Lower leg skin (tissue), 4 donors: ENCODE measurements at regions not wholly inside any gene's neighbourhood (a gene's known extent, or its start where the extent isn't known, plus 50 kb on each side); places are given as distances from the start of the nearest gene placed in this dataset.

Experiments
- DNase-seq, 2 donors: peaks; one replicate each; pipeline ENCODE4 v3.0.0-alpha.2; 2019; ENCODE audit warnings: low spot score in 2 of 2
- H3K4me3 ChIP-seq: fragments of 200-600 bp; sonication (generic); 2 replicates; pipeline ENCODE4 v1.5.1; 2017; ENCODE audit warnings: mild to moderate bottlenecking, low read depth; ENCODE audit not compliant: poor library complexity, severe bottlenecking
- POLR2A ChIP-seq, 2 donors: fragments of 450-650 bp; IDR thresholded peaks; one replicate each; pipeline ENCODE4 v1.6.1; 2016 to 2017; ENCODE audit warnings: antibody characterized with exemption in 2 of 2, mild to moderate bottlenecking in 1 of 2, moderate library complexity in 1 of 2
- WGBS, 2 donors: methylation state at CpG; one replicate each; pipeline ENCODE4 v1.1.5; 2018; 5-methylcytosine and 5-hydroxymethylcytosine counted together
- intact Hi-C: fragments of 100-400 bp; cut with DNase I; formaldehyde crosslinking; loops from one replicate; pipeline ENCODE4 v1.15.0; 2023; ENCODE audit warnings: low total_unique reads
- TF ChIP-seq, protein P1 (sequence below), 3 donors: fragments of 450-650 bp; IDR thresholded peaks; one replicate each; pipeline ENCODE4 v1.5.1; 2016; ENCODE audit warnings: antibody characterized with exemption in 3 of 3, mild to moderate bottlenecking in 3 of 3, moderate library complexity in 2 of 3

DNA sequence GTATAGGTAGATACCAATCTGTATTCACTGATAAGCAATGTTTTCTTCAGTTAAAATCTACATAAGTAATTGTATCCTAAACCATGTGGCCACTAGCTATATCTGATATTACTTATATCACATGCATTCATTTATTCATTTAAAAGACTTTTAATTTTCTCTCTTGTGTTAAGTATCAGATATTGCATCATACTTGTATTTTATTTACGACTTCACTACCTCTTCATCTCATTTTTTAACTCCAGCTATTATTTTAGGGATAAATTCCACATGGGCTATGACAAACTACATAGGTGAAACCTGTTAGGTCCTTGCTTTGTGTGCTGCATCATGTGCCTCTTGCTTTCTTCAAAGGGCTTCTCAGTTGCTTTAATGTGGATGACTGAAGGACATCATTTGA lies 1018.3 kb downstream of the ZPLD1 start:
- H3K4me3 ChIP-seq = no peak overlapping the region
- WGBS, 2 donors = 73% methylated on average over 1 of the region's 1 CpG
- intact Hi-C loops = no loop called here
- TF ChIP-seq, protein P1, sequence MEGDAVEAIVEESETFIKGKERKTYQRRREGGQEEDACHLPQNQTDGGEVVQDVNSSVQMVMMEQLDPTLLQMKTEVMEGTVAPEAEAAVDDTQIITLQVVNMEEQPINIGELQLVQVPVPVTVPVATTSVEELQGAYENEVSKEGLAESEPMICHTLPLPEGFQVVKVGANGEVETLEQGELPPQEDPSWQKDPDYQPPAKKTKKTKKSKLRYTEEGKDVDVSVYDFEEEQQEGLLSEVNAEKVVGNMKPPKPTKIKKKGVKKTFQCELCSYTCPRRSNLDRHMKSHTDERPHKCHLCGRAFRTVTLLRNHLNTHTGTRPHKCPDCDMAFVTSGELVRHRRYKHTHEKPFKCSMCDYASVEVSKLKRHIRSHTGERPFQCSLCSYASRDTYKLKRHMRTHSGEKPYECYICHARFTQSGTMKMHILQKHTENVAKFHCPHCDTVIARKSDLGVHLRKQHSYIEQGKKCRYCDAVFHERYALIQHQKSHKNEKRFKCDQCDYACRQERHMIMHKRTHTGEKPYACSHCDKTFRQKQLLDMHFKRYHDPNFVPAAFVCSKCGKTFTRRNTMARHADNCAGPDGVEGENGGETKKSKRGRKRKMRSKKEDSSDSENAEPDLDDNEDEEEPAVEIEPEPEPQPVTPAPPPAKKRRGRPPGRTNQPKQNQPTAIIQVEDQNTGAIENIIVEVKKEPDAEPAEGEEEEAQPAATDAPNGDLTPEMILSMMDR (IDR thresholded peaks at IDR 0.05) = no peak
- DNase-seq = no peak

DNA sequence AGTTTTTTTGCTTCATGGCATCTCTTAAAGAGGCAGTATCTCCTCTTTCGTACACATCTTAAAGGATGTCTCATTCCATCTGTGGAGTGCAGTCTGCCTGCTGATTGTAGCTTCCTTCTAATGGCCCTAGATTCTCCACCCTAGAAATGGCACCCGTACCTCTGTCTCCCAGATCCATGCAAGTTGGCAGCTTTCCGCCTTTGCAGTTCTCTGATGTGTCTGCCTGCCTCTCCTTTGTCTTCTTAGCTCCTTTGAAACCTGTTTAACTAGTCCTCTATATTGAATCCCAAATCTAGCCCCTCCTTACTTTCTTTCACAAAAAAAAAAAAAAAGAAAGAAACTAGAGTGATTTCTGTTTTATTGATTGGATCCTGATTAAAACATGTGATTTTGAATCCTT lies 1025.0 kb downstream of the ZPLD1 start:
- no peak overlapping the region for H3K4me3 ChIP-seq
- 67 to 77% methylated on average over 3 of the region's 3 CpGs for WGBS, 2 donors

GRCh38 chr3:103470498-103470897 lies 1035.7 kb downstream of the ZPLD1 start:
- 79 to 85% methylated on average over 5 of the region's 5 CpGs for WGBS, 2 donors
- intact Hi-C loops = no loop called here
- no peak overlapping the region for H3K4me3 ChIP-seq
- no peak for DNase-seq
- TF ChIP-seq POLR2A (IDR thresholded peaks at IDR 0.05) = no peak
- TF ChIP-seq, protein P1 (IDR thresholded peaks at IDR 0.05) = no peak

More for the DNA sequence above, 1025.0 kb downstream of the ZPLD1 start:
- intact Hi-C loops = no loop called here
- no peak for DNase-seq
- no peak for TF ChIP-seq POLR2A (IDR thresholded peaks at IDR 0.05)
- TF ChIP-seq, protein P1 (IDR thresholded peaks at IDR 0.05) = no peak

GRCh38 chr3:103494011-103494410 lies 1059.2 kb downstream of the ZPLD1 start:
- no peak for TF ChIP-seq POLR2A (IDR thresholded peaks at IDR 0.05)
- TF ChIP-seq, protein P1 (IDR thresholded peaks at IDR 0.05) = no peak
- no peak overlapping the region for H3K4me3 ChIP-seq
- intact Hi-C loops = no loop called here
- no peak for DNase-seq

DNA sequence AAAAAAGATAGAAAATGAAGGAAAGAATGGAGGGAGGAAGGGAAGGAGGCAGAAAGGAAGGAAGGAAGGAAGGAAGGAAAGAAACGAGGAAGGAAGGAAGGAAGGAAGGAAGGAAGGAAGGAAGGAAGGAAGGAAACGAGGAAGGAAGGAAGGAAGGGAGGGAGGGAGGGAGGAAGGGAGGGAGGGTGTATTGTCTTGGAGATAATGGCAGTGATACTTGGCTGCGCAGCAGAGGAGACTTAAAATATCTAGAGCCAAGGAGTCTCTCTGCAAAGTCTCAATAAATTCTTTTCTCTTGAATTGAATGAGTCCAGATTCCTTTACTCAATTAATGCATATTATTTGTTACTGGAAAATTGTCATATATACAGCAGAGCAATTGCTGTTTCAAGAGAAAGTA lies 1059.7 kb downstream of the ZPLD1 start:
- H3K4me3 ChIP-seq = no peak overlapping the region
- intact Hi-C loops = no loop called here

GRCh38 chr3:103495186-103495585 lies 1060.4 kb downstream of the ZPLD1 start:
- no peak overlapping the region for H3K4me3 ChIP-seq
- intact Hi-C loops = no loop called here
- no peak for TF ChIP-seq POLR2A (IDR thresholded peaks at IDR 0.05)
- TF ChIP-seq, protein P1 (IDR thresholded peaks at IDR 0.05) = no peak
- 76% methylated on average over 2 of the region's 2 CpGs for WGBS, 2 donors
- DNase-seq = no peak

More for the DNA sequence above, 1059.7 kb downstream of the ZPLD1 start:
- WGBS, 2 donors = 46 to 61% methylated on average over 3 of the region's 3 CpGs
- TF ChIP-seq, protein P1 (IDR thresholded peaks at IDR 0.05) = no peak
- TF ChIP-seq POLR2A (IDR thresholded peaks at IDR 0.05) = no peak
- no peak for DNase-seq
